ENCODE measurements at regions not wholly inside any gene's neighbourhood (a gene's known extent, or its start where the extent isn't known, plus 50 kb on each side); places are given as distances from the start of the nearest gene placed in this dataset.

- TF ChIP-seq, protein P1, sequence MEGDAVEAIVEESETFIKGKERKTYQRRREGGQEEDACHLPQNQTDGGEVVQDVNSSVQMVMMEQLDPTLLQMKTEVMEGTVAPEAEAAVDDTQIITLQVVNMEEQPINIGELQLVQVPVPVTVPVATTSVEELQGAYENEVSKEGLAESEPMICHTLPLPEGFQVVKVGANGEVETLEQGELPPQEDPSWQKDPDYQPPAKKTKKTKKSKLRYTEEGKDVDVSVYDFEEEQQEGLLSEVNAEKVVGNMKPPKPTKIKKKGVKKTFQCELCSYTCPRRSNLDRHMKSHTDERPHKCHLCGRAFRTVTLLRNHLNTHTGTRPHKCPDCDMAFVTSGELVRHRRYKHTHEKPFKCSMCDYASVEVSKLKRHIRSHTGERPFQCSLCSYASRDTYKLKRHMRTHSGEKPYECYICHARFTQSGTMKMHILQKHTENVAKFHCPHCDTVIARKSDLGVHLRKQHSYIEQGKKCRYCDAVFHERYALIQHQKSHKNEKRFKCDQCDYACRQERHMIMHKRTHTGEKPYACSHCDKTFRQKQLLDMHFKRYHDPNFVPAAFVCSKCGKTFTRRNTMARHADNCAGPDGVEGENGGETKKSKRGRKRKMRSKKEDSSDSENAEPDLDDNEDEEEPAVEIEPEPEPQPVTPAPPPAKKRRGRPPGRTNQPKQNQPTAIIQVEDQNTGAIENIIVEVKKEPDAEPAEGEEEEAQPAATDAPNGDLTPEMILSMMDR (IDR thresholded peaks at IDR 0.05) = no peak
- no peak for DNase-seq (ENCODE audit: low spot score)
- Histone ChIP-seq H3K4me3 (no peak overlapping the region), H3K27ac (no peak overlapping the region)
Measured at GRCh38 chr18:22513721-22514481, 96.2 kb upstream of the CTAGE1 start.

GRCh38 chr18:22514655-22515054, 96.9 kb upstream of the CTAGE1 start:
- Histone ChIP-seq H3K27ac (no peak overlapping the region), H3K4me3 (no peak overlapping the region)
- no peak for DNase-seq (ENCODE audit: low spot score)
- TF ChIP-seq, protein P1 (IDR thresholded peaks at IDR 0.05) = no peak

GRCh38 chr18:22515250-22515649, 97.5 kb upstream of the CTAGE1 start:
- no peak for DNase-seq (ENCODE audit: low spot score)
- Histone ChIP-seq H3K27ac (no peak overlapping the region), H3K4me3 (no peak overlapping the region)
- TF ChIP-seq, protein P1 (IDR thresholded peaks at IDR 0.05) = no peak

DNA sequence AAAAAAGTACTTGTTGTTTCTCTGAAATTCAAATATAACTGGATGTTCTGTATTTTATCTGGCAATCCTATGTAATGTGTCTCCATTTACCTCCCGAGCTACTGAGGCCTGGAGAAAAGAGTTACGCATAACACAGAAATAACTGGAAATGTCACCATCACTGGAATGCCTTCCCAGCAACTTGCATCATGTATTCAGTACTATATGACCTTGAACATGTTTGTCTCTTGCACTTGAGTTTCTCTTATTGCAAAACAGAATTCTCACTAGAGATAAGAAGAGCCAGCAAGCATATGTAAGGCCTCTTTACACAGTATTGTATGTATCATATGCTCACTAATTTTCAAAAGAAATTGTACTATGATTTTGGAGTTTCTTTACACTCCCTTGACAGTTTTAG, 99.6 kb upstream of the CTAGE1 start:
- H3K27ac ChIP-seq = no peak overlapping the region
- TF ChIP-seq, protein P1 (IDR thresholded peaks at IDR 0.05) = no peak
- no peak overlapping the region for H3K4me3 ChIP-seq
- no peak for DNase-seq (ENCODE audit: low spot score)

GRCh38 chr18:22521026-22521707, 103.5 kb upstream of the CTAGE1 start:
- Histone ChIP-seq H3K4me3 (no peak overlapping the region), H3K27ac (peak overlapping the region in 1 of 2 donors; percentile 2)
- TF ChIP-seq, protein P1 (IDR thresholded peaks at IDR 0.05) = no peak
- DNase-seq (ENCODE audit: low spot score) = no peak

GRCh38 chr18:22523481-22523880, 105.8 kb upstream of the CTAGE1 start:
- TF ChIP-seq, protein P1 (IDR thresholded peaks at IDR 0.05) = no peak
- no peak for DNase-seq (ENCODE audit: low spot score)
- Histone ChIP-seq H3K27ac (no peak overlapping the region), H3K4me3 (no peak overlapping the region)

DNA sequence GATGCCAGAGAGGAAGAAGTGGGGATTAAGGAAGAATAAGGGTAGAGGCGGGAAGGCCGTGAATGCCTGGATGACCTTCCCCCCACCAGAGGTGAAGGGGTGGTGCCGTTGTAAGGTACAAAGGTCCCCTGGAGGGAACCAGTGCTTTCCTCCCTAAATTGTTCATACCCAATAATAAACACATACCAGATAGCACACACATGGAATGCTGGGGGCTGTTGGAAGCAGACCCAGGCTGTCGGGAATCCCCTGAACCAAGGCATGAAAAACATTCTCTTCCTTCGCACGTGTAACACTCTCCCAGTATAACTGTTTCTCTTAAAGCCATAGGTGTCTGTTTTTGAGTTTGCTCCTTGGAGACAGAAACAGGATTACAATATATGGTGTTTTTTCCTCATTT, 107.1 kb upstream of the CTAGE1 start:
- H3K27ac ChIP-seq = no peak overlapping the region
- no peak for DNase-seq (ENCODE audit: low spot score)
- TF ChIP-seq, protein P1 (IDR thresholded peaks at IDR 0.05) = no peak
- H3K4me3 ChIP-seq = no peak overlapping the region

Measured in coronary artery (tissue), 2 donors.